Superior temporal gyrus (tissue), 1 donor: ENCODE measurements at regions not wholly inside any gene's neighbourhood (a gene's known extent, or its start where the extent isn't known, plus 50 kb on each side); places are given as distances from the start of the nearest gene placed in this dataset.
"Not testable (repeated sequence)": the region's sequence is repeated elsewhere in the genome, so short reads cannot be mapped to it uniquely, and the experiment has no call there.

Experiments used
- DNase-seq: peaks from one replicate; pipeline ENCODE4 v3.0.0-alpha.2; 2016; ENCODE audit errors: extremely low spot score

- DNase-seq = no peak
Observed at GRCh38 chr4:58063404-58064160, 953.4 kb upstream of the IGFBP7 start.

DNA sequence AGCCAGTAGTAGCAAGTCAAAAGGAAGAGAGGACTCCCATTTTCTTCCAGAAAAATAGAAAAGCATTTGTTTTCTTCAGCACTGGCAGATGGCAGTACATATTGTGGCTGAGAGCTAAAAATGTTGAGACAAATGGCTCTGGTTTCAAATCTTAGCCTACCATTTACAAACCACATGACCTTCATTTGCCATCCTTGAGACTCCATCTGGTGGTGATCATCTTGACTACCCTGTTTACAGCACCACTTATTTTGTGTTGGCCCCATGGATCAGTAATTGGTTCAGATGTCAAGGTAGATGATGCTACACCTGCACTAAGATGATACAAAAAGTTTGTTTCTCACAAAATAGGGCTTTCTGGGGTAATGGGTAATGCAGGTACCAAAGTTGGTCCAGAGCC, 951.8 kb upstream of the IGFBP7 start:
- no peak for DNase-seq

- no peak for DNase-seq
Observed at GRCh38 chr4:58050439-58050838, 940.3 kb upstream of the IGFBP7 start.

DNA sequence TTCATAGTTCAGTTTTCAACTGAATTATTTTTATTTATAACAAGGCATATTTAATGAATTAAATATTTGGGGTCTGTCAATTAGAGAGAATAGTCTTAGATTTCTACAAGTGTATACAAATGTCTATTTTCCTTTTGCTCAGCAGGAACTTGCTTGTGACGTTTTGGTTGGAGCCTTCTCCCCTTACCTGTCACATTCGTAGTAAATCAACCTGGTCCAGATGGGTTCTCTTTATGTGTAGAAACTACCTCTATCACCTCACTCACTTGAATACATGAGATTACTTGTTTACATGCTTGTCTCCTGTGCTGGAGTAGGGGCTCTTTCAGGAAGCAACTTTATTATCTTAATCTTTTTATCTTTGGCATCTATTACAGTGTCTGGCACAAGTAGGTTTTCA, 938.3 kb upstream of the IGFBP7 start:
- DNase-seq = no peak

DNA sequence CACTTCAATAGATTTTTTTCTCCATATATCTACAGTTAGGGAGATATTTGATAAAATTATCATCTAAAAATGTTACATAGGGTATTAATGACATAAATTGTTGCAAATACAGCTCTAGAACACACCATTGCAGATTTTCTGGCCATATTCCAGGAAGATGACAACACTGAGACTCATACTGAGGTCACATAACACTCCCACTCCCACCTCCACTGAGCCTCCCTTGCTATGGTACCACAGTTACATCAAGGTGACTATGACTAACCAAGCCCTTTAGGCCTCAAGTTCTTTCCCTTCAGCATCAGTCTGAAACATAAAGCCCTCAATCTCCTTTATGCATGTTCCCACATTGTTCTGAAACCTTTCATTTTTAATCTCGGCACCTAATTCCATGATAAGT, 932.0 kb upstream of the IGFBP7 start:
- no peak for DNase-seq

GRCh38 chr4:57993944-57994343, 883.8 kb upstream of the IGFBP7 start:
- DNase-seq = no peak

- no peak for DNase-seq
Observed at GRCh38 chr4:57989430-57989829, 879.2 kb upstream of the IGFBP7 start.

- no peak for DNase-seq
Observed at GRCh38 chr4:57985161-57985560, 875.0 kb upstream of the IGFBP7 start.

DNA sequence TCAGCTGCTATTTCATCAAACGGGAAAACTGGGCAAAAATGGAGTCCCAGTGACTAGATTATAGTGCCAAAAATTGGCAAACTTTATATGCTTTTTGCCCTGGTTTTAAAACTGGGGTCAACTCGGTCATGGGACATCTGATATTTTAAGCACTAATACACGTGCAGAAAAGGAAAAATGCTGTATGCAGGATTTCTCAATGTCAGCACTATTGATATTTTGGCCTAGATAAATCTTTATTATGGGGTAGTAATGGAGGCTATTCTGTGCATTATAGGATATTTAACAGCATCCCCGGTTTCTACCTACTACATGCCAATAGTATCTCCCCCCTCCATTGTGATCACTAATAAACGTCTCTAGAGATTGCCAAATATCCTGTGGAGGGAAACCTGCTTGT, 870.9 kb upstream of the IGFBP7 start:
- no peak for DNase-seq

DNA sequence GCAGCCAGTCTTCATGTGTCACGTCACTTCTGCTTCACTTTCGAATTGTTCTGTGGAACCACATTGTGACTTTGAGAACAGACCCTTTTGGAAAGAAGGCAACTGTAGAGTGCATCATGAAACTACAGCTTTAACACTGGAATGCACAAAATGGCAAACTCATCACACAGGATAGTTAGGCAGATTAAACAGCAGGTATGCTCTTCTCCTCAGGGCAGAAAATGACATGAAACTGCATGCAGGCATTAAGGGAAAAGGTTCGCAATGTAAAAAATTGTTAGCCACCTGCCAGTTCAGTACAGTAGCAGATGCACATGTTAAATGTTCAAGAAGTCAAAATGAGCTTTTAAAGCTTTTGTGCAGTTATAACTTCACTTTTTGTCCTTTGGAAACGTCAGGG, 864.6 kb upstream of the IGFBP7 start:
- no peak for DNase-seq

GRCh38 chr4:57973819-57974218, 863.6 kb upstream of the IGFBP7 start:
- no peak for DNase-seq

GRCh38 chr4:57971261-57971660, 861.1 kb upstream of the IGFBP7 start:
- no peak for DNase-seq

GRCh38 chr4:57966987-57967760, 857.0 kb upstream of the IGFBP7 start:
- DNase-seq = no peak

DNA sequence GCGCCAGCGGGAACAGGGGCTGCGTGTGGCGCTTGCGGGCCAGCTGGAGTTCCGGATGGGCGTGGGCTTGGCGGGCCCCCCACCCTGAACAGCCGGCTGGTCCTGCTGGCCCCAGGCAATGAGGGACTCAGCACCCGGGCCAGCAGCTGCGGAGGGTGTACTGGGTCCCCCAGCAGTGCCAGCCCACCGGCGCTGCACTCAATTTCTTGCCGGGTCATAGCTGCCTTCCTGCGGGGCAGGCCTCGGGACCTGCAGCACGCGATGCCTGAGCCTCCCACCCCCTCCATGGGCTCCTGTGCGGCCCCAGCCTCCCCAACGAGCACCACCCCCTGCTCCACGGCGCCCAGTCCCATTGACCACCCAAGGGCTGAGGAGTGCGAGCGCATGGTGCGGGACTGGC, 855.2 kb upstream of the IGFBP7 start:
- DNase-seq = not testable (repeated sequence)

DNA sequence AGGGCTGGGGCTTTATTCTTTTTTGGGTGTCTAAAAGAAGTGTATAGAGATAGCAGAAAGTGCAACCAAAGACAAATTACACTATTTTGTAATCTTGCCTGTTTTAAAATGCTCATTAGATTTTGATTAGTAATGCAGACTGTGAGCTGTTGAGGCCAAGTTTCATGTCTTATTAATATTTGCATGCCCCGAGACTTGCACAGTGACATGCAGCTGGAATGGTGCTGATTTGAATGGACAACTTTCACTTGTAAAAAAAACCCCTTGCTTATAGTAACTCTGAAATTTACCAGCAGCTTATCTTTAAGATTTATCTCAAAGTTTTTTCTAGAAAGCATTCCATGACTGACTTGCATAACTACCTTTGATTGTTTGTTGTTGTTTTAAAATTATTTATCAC, 835.1 kb upstream of the IGFBP7 start:
- no peak for DNase-seq

DNA sequence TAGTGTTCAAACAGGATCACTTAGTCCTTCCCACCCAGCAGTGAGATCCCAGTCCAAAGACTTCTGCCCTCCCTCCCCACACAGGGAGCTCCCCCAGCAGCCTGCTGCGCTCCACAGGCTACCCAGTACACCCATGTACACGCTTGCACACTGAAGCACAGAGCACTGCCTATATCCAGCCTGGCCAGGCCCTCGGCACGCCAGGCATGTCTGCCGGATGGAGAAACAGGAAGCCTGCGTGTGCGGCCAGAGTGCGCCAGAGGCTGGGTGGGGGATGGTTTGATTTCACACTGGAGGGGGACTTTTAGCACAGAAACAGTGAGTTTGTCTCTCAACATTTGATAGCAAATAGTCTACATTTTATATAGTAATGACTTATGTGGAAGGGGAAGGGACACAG, 833.5 kb upstream of the IGFBP7 start:
- no peak for DNase-seq

DNA sequence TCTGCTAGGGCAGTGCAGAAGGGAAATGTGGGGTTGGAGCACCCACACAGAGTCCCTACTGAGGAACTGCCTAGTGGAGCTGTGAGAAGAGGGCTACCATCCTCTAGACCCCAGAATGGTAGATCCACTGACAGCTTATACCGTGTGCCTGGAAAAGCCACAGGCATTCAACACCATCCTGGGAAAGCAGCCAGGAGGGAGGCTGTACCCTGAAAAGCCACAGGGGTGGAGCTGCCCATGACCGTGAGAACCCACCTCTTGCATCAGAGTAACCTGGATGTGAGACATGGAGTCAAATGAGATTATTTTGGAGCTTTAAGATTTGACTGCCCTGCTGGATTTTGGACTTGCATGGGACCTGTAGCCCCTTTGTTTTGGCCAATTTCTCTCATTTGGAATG, 827.1 kb upstream of the IGFBP7 start:
- not testable (repeated sequence) for DNase-seq

DNA sequence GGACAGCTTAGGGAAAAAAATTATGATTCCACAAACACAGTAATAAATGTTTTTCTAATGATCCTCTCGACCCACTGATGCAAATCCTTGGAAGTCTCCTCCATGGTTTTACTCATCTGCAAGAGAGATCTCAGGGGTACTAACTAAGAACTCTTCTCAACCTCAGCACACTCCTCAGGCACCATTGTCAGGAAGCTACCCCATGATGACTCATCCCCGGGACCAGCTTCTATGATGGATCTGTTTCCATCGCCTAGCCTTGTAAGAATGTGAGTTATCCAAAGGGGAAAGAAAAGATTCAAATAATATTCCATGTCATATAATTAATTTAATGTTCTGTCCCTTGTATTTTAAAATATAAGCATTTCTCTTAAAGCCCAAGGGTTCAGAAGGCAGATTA, 816.1 kb upstream of the IGFBP7 start:
- no peak for DNase-seq

- DNase-seq = no peak
Observed at GRCh38 chr4:57924951-57925350, 814.8 kb upstream of the IGFBP7 start.

DNA sequence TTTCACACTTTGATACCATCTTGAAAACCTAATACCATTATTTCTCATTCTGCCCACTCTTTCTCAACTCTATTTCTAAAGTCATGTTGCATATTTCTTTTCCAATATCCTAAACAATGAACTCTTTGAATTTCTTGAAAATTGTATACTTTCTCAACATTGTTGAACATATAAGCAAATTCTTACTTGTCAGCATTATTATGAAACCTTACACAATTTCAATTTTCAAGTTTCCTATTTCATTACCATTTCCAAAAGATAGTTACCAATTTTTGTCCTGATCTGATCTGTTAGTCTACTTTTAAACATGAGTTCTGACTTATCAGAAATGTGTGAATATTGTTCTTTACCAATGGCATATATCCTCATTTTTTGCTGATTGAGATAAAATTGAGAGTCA, 806.3 kb upstream of the IGFBP7 start:
- DNase-seq = no peak

DNA sequence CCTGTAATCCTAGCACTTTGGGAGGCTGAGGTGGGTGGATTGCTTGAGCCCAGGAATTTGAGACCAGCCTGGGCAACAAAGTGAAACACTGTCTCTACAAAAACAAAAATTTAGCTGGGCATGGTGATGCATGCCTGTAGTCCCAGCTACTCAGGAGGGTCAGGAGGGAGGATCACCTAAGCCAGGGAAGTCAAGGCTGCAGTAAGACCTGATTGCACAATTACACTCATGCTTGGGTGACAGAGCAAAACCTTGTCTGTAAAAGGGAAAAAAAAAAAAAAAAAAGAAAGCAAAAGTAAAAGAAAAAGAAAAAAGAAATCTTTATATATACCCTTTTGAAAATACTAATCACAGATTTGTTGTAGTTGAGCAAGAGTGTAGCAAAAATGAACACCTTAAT, 801.0 kb upstream of the IGFBP7 start:
- no peak for DNase-seq

- DNase-seq = no peak
Observed at GRCh38 chr4:57910151-57910550, 800.0 kb upstream of the IGFBP7 start.

- no peak for DNase-seq
Observed at GRCh38 chr4:57905965-57906364, 795.8 kb upstream of the IGFBP7 start.
